Left lobe of liver (tissue), 2 donors: ENCODE measurements at regions not wholly inside any gene's neighbourhood (a gene's known extent, or its start where the extent isn't known, plus 50 kb on each side); places are given as distances from the start of the nearest gene placed in this dataset.
"Not testable (repeated sequence)": the region's sequence is repeated elsewhere in the genome, so short reads cannot be mapped to it uniquely, and the experiment has no call there.

Experiments
- ATAC-seq: fragments of 200-7000 bp; cut with Tn5 transposase; one replicate; pipeline ENCODE4 v1.9.1; 2020; ENCODE audit warnings: mild to moderate bottlenecking, moderate library complexity
- DNase-seq: peaks from one replicate; pipeline ENCODE4 v3.0.0-alpha.2; 2020; ENCODE audit warnings: low spot score
- donor health status: DM: no; HTN: no; CAD: no; lungs with moderate emphysema.
- donor health status: DM: no; HTN: yes; CAD: no.

DNA sequence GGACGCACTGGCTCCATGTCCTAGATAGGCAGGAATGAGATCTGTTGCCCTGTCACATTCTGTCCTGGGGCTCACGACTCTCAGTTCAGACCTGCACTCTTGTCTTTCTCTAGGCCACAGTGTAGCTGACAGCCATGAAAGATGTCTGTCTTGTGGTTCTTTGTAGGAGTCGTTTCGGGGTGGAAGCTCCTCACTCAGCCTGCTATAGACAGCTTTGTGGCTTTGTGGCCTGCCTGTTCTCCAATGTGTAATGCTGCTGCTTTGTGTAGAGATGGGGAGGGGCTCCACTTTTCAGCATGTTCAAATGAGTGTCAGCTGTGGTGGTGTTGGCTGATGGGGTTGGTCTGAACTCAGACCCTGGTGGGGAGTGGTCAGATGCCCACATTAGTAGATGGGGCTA is 410.7 kb downstream of the ACTR3B start:
- ATAC-seq (no peak), DNase-seq (no peak)

DNA sequence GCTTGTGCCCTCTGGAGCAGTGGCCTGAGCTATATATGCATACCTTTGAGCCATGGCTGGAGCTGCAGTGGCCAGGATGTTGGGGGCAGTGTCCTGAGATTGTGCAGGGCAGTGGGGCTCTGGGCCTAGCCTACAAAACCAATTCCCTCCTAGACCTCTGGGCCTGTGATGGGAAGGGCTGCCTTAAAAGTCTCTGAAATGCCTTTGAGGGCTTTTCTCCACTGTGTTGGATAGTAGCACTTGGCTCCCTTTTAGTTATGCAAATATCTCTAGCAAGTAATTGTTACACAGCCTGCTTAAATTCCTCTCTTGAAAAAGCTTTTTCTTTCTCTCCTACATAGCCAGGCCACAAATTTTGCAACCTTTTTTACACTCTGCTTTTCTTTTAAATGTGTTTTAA is 426.4 kb downstream of the ACTR3B start:
- DNase-seq (no peak), ATAC-seq (no peak)

DNA sequence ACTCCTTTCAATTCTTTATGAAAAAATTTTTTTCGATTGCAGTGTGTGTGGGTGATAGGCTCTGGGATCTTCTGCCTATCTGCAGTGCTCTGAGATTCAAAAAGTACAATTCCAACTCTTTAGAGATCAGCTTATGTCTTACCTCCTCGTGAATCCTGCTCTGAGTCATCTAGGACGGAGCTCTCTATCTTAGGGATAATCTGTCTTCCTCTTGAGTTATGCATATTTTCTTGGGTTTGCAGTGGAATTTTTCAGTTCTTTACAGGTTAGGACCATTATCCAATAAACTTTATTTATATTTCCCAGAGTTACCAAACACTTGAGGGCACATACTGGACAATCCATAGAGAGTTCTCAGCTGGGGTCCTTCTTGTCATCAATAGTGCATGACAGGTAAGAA is 428.6 kb downstream of the ACTR3B start:
- DNase-seq (no peak), ATAC-seq (no peak)

DNA sequence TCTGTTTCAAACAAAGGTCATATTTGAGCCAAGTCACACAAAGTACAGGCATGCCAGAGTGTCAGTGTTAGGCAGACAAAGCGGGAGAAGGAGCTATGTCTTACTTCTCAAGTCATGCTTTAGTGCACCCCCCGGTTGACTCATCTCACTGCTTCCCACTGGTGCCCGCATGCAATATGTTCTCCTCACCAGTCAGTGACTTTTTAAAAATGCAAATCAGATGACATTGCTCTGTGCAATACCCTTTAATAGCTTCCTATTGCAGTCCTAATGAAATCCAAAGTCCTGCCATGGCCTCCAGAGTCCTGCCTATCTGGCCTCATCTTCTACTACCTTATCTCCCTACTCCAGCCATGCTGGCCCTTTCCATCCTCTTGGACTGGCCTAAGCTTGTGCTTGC is 429.1 kb downstream of the ACTR3B start:
- ATAC-seq = no peak
- no peak for DNase-seq

GRCh38 chr7:153190452-153190851 is 430.9 kb downstream of the ACTR3B start:
- DNase-seq = no peak
- ATAC-seq = peak; percentile 72

DNA sequence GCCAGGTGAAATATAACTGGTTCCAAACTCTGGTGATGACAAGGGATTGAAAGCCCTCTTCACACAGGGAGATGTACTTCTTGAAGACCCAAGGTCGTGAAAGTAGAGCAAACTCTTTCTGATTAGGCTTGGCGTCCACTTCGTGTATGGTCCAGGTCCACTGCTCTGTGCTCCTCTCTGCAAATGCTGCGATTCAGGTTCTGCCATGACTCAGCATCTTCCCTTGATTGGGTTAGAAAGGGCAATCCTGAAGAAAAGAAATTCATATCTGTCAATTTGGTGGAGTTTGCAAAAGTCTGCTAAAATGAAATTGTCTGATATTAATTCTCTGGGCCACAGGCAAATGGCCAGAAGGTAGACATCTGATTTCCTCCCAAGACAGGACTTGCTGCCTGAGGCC is 431.4 kb downstream of the ACTR3B start:
- DNase-seq (no peak), ATAC-seq (no peak)

- peak; percentile 46 for DNase-seq
- peak; percentile 94 for ATAC-seq
These were observed 433.6 kb downstream of the ACTR3B start for GRCh38 chr7:153193144-153193595.

- ATAC-seq (no peak), DNase-seq (no peak)
These were observed 457.5 kb downstream of the ACTR3B start for GRCh38 chr7:153217032-153217431.

- ATAC-seq (no peak), DNase-seq (no peak)
These were observed 465.3 kb downstream of the ACTR3B start for GRCh38 chr7:153224890-153225289.

GRCh38 chr7:153245136-153245535 is 485.6 kb downstream of the ACTR3B start:
- ATAC-seq, DNase-seq: not testable (repeated sequence)

DNA sequence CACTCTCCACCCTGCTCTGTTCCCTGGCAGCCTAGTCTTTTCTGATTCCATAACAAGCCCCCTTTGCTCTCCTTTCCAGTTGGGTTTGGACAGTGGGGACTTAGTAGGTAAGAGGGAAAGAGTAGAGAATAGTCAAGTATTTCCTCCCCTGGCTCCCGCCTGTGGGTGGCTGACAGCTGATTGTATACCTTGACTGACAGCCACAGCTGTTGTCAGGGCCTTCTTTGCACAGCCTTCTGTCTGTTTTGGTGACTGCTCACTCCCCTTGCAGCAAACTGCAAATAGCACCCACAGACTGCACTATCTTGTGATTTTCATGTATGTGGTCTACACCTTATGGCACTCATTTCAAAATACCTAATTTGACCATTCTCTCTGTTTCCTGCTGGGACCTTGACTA is 486.3 kb downstream of the ACTR3B start:
- DNase-seq (no peak), ATAC-seq (no peak)

DNA sequence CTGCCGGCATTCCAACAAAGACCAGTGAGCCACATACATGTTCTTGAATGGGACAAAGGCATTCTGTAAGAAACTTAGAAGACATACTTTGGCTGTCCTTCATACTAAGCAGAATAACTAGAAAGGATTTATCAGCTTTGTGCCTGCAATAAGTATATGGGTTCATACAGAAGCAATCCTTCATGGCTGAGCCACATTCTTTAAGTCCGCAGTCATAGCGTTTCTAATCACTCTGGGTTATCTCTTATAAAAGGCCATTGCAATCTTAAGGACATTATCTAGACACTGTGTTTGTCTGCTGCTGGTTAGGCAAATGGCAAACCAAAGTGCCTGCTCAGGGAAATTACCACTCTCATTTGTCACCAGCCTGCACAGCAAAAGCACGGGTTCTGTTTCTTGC is 488.4 kb downstream of the ACTR3B start:
- DNase-seq (no peak), ATAC-seq (no peak)

DNA sequence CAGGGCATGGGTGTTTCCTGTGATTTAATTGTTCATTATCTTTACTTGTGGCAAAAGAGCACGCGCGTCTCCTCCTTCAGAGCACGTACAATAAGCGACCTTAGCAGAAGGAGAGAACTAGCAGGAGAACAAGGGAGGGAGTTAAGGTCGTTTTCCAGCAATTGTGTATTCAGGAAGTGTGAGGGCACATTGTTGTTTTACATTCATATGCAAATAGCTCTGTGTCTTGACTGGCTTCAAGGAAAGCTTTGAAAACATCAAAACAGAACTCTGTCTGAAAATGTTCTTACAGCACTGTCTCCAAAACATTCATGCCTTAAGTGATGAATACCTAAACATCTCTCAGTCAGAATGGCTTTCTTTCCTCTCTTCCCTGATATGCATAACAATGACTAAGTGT is 499.1 kb downstream of the ACTR3B start:
- no peak for ATAC-seq
- DNase-seq = no peak

GRCh38 chr7:153276394-153276793 is 516.8 kb downstream of the ACTR3B start:
- DNase-seq (no peak), ATAC-seq (no peak)

GRCh38 chr7:153286763-153287162 is 527.2 kb downstream of the ACTR3B start:
- no peak for DNase-seq
- no peak for ATAC-seq

DNA sequence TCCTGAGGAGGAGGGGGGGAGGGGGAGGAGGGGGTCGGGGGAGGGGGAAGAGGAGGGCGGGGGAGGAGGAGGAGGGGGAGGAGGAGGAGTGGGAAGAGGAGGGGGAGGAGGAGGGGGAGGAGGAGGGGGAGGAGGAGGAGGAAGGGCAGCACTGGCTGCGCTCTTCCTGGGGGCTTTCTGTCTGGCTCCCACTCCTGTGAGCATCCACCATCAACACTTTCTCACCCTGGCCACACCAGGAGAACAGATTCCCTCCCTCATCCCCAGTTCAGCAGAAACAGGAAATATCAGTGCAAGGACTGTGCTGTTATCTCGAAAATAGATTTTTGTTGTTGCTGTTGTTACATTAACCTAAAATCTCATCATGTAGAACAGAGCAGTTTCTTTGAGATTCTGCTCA is 530.5 kb downstream of the ACTR3B start:
- DNase-seq (no peak), ATAC-seq (no peak)

- ATAC-seq (no peak), DNase-seq (no peak)
These were observed 537.6 kb downstream of the ACTR3B start for GRCh38 chr7:153297141-153297540.

- DNase-seq = no peak
- no peak for ATAC-seq
These were observed 542.4 kb downstream of the ACTR3B start for GRCh38 chr7:153301936-153302335.

DNA sequence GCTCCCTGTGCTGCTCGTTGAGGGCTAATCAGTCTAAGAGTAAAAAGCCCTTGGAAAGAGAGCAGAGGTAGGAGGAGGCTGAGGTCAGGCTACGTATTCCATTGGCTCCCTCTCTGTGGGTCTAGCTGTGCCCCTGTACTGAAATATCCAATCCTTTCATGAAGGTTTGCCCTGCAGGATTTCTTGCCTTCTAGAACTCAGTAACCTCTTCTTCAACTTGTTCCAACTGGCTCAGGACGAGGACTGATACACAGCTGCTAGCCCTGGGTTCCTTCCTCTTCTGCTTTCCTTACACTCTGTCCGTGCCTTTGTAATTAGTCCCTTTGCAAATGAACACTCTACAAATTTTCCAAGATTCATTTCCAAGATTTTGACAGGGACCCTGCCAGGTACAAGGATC is 560.5 kb downstream of the ACTR3B start:
- no peak for DNase-seq
- ATAC-seq = no peak

DNA sequence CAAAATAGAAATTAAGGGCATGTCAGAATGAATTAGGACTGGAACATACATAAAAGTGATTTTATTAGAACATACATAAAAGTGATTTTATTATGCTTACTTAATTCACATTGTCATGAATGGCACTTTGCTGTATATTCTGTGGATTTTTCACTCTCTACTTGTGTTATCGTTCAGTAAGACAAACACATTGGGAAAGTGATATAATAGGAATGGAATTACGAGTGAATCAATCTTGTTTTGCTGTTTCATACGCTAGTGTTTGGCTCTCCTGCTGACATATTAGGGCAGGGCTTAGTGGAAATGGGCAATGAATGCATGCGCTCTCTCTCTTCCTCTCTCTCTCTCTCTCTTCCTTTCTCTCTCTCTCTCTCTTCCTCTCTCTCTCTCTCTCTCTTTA is 561.1 kb downstream of the ACTR3B start:
- ATAC-seq = no peak
- DNase-seq = no peak

DNA sequence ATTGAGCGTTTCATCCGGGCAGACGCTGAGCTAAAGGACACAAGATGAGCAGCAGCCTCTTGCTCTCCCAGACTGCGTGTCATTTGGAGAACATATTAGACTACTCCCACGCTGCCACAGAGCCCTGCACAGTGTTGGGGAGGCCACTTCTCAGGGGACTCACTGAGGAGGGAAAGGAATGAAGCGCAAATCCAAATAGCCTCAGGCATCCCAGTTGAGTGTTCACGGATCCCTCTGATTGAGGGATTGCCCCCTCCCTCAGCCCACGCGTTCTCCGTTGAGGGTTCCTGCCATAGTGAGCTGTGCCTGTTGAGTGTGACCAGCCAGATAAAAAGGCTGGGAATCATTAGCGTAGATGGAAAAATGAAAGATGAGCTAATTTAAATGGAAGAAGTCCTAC is 563.4 kb downstream of the ACTR3B start:
- ATAC-seq (no peak), DNase-seq (no peak)

GRCh38 chr7:153324094-153324493 is 564.5 kb downstream of the ACTR3B start:
- no peak for DNase-seq
- ATAC-seq = no peak

DNA sequence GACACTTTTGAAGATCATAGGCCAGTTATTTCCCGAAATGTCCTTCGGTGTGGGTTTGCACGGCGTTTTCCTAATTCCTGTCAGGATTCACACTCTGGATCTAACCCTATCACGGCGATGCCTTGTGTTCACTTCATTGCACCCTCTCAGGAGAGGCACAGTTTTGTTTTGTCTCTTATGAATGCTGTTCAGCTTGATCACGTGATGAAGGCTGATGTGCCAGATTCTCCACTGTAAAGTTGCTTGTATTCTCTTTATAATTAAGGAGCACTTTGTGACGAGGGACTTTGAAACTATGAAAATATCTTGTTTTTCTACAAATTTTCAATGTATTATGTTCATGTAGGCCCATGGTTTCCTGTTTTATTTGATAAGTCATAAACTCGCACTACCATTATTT is 568.1 kb downstream of the ACTR3B start:
- DNase-seq (no peak), ATAC-seq (no peak)

- DNase-seq (no peak), ATAC-seq (no peak)
These were observed 571.9 kb downstream of the ACTR3B start for GRCh38 chr7:153331427-153331826.
